GM10266 (cell line): ENCODE measurements at regions not wholly inside any gene's neighbourhood (a gene's known extent, or its start where the extent isn't known, plus 50 kb on each side); places are given as distances from the start of the nearest gene placed in this dataset.
A peak's percentile ranks its signal among the peaks of the same experiment; 100 is the strongest.
"Not testable (repeated sequence)": the region's sequence is repeated elsewhere in the genome, so short reads cannot be mapped to it uniquely, and the experiment has no call there.

Experiments
- DNase-seq: peaks from one replicate; pipeline ENCODE4 v3.0.0; 2012; ENCODE audit errors: extremely low spot score
- TF ChIP-seq, protein P1 (sequence below): IDR thresholded peaks from 2 replicates; pipeline ENCODE4 v1.5.1; 2012; ENCODE audit warnings: mild to moderate bottlenecking, low read depth; ENCODE audit not compliant: control insufficient read depth, insufficient read depth; ENCODE audit errors: missing control alignments

DNA sequence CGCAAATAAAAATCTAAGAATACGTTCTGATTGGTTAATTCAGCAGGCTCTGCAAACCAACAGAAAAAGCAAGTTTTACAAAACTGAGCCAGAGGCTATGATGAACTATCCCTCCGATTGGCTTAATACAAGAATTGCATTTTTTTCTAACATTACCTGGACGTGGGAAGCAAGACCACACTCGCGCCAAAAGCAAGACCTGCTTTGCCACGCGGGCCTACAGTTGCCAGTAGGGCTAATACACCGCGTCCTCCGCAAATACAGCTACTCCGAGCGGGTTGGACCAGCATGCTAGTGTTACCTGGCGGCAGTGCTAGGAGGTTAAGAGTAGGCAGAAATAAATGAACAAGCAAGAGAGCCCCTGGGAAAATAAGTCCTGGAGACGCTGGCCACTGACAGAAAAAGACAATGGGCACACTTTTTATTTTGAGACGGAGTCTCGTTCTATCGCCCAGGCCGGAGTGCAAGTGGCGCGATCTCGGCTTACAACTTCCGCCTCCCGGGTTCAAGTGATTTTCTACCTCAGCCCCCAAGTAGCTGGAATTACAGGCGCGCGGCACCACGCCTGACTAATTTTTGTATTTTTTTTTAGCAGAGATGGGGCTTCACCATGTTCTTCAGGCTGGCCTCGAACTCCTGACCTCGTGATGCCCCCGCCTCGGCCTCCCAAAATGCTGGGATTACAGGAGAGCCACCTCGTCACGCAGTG lies 131.9 kb upstream of the BTN3A2 start:
- DNase-seq, result no peak
- TF ChIP-seq, protein P1, sequence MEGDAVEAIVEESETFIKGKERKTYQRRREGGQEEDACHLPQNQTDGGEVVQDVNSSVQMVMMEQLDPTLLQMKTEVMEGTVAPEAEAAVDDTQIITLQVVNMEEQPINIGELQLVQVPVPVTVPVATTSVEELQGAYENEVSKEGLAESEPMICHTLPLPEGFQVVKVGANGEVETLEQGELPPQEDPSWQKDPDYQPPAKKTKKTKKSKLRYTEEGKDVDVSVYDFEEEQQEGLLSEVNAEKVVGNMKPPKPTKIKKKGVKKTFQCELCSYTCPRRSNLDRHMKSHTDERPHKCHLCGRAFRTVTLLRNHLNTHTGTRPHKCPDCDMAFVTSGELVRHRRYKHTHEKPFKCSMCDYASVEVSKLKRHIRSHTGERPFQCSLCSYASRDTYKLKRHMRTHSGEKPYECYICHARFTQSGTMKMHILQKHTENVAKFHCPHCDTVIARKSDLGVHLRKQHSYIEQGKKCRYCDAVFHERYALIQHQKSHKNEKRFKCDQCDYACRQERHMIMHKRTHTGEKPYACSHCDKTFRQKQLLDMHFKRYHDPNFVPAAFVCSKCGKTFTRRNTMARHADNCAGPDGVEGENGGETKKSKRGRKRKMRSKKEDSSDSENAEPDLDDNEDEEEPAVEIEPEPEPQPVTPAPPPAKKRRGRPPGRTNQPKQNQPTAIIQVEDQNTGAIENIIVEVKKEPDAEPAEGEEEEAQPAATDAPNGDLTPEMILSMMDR, result no peak

DNA sequence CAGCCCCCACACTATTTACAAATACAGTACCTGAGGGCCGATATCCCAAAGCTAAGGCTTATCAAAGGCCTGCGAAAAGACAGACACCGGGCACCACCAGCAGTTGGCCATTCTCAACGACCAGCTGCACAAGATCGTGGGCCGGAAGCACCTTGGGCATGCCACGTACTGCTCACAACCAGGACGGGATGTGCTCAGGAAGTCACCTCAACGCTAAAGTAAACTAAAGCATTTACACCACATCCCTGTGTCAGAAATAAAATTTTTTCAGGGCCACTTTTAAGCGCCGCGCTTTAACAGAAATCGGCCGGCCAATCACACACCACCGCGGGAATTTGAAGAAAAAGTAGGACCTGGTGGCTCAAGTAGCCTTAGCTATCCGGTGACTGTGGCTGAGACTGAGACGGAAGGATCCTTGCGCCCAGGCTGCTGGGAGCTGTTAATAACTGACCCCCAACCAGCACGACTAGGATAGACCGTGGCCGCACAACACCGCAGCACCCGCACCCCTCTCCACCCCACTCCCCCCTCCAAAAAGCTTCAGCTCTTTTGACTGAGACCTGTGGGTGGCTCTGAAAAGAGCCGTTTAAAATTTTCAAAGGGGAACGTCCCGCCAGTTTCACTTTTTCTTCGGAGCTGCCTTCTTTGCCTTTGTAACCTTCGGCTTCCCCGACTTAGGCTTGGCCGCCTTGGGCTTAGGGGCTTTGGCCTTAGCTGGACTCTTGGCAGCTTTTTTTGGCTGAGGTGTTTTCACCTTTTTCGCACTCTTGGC lies 131.2 kb upstream of the BTN3A2 start:
- DNase-seq, result peak; percentile 55
- TF ChIP-seq, protein P1, result no peak

DNA sequence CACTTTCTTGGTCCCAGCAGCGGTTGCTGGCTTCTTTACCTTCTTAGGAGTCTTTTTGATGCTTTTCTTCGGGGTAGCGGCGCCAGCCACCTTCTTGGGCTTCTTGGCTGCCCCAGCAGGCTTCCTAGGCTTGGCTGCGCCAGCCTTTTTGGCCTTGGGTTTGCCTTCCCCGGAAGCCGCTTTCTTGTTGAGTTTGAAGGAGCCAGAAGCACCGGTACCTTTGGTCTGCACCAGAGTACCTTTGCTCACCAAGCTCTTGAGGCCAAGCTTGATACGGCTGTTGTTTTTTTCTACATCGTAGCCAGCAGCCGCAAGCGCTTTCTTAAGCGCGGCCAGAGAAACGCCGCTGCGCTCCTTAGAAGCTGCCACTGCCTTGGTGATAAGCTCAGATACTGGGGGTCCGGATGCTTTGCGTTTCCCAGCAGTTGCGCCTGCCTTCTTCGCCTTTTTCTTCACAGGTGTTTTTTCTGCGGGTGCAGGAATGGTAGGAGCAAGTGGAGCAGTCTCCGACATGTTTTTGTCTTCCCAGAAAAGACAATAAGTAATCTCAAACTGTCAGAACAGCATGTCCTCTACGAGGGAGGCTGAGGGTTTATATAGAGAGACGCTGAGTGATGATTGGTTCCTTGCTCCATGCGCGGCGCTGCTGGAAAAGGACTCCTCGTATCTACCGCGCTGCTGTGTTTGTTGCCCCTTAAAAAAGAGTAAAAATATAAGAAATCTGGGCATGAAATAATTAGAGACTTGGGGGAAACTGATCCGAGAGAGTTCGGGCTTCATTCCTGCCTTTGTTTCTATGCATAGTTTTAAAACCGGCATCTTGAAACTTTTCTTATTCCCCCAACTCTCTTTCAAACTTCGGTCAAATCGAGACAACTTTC lies 130.3 kb upstream of the BTN3A2 start:
- peak; percentile 65 for DNase-seq
- TF ChIP-seq, protein P1, result no peak

DNA sequence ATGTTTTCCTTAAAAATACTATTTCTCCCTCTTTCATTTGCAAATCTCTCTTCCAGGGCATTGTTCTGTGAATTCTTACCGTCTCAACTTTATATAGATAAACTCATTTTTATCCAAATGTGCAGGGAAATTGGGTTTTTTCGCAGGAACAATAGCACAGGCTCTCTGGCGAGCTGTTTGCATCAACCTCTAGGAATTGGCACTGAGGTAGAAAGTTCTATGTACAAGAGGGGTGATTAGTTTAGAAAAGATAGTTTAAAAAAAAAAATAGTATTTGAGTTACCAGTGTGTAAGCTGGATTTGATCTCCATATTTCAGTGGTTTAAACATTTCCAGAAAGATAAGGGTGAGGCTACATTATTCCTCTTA lies 129.7 kb upstream of the BTN3A2 start:
- DNase-seq, result no peak

DNA sequence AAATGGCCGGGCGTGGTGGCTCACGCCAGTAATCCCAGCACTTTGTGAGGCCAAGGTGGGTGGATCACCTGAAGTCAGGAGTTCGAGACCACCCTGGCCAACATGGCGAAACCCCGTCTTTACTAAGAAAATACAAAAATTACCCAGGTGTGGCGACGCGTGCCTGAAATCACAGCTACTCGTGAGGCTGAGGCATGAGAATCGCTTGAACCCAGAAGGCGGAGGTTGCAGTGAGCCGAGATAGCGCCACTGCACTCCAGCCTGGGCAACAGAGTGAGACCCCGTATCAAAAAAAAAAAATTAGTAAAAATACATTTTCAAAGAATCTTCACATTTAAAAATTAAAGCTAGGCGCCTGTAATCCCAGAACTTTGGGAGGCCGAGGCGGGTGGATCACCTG lies 125.6 kb upstream of the BTN3A2 start:
- DNase-seq, result not testable (repeated sequence)

More for the DNA sequence above, 129.7 kb upstream of the BTN3A2 start:
- TF ChIP-seq, protein P1, result no peak

DNA sequence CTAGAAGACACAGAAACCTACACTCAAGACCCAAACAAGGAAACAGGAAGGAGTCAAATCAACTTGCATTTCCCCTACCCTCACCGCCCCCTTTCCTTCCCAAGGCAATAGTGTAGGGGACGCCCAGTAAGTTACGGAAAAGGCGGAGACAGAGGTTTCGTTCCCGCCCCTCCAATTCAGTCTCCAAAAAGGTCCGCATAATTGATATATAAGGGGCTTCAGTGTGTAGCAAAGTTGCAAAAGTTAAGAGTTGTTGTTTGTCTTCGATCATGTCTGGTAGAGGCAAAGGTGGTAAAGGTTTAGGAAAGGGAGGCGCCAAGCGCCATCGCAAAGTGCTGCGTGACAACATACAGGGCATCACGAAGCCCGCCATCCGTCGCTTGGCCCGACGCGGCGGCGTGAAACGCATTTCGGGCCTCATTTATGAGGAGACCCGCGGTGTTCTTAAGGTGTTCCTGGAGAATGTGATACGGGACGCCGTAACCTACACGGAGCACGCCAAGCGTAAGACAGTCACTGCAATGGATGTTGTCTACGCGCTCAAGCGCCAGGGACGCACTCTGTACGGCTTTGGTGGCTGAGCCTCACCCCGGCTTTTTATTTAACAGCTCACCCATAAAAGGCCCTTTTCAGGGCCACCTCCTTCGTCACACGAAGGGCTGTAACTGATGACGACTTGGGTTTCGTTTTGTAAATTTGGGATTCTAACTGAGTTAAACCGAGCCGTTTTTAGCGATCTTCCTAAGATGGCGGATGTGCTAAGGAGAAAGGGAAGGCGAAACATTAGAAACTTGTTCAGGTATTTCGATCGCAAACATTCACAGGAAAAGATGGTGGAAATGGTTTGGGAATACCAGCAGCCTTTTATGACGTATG lies 124.6 kb upstream of the BTN3A2 start:
- peak; percentile 58 for DNase-seq
- TF ChIP-seq, protein P1, result no peak
